HG03280 (cell line): ENCODE measurements at regions not wholly inside any gene's neighbourhood (a gene's known extent, or its start where the extent isn't known, plus 50 kb on each side); places are given as distances from the start of the nearest gene placed in this dataset.

Experiments
- ATAC-seq: cut with Tn5 transposase; IDR thresholded peaks from one replicate; pipeline ENCODE4 v1.9.1; 2021; ENCODE audit warnings: mild to moderate bottlenecking, moderate library complexity; ENCODE audit not compliant: unreplicated experiment

GRCh38 chr1:218525451-218526197 is 180.5 kb downstream of the TGFB2 start:
- no peak for ATAC-seq

GRCh38 chr1:218526198-218526580 is 181.1 kb downstream of the TGFB2 start:
- ATAC-seq: no peak

GRCh38 chr1:218527737-218528136 is 182.6 kb downstream of the TGFB2 start:
- ATAC-seq: no peak

- no peak for ATAC-seq
These were observed 184.6 kb downstream of the TGFB2 start for GRCh38 chr1:218529646-218530300.

- ATAC-seq: no peak
These were observed 186.8 kb downstream of the TGFB2 start for GRCh38 chr1:218531936-218532335.

GRCh38 chr1:218536296-218536986 is 191.3 kb downstream of the TGFB2 start:
- ATAC-seq: no peak

- ATAC-seq: no peak
These were observed 192.2 kb downstream of the TGFB2 start for GRCh38 chr1:218537122-218537913.

- no peak for ATAC-seq
These were observed 193.2 kb downstream of the TGFB2 start for GRCh38 chr1:218538341-218538740.

- no peak for ATAC-seq
These were observed 201.2 kb downstream of the TGFB2 start for GRCh38 chr1:218546314-218546713.

- no peak for ATAC-seq
These were observed 203.0 kb downstream of the TGFB2 start for GRCh38 chr1:218547957-218548730.

GRCh38 chr1:218548764-218549163 is 203.6 kb downstream of the TGFB2 start:
- no peak for ATAC-seq

GRCh38 chr1:218553197-218553596 is 208.1 kb downstream of the TGFB2 start:
- ATAC-seq: no peak

GRCh38 chr1:218556016-218556415 is 210.9 kb downstream of the TGFB2 start:
- no peak for ATAC-seq

GRCh38 chr1:218557731-218558130 is 212.6 kb downstream of the TGFB2 start:
- no peak for ATAC-seq

GRCh38 chr1:218558271-218558810 is 213.2 kb downstream of the TGFB2 start:
- no peak for ATAC-seq

- no peak for ATAC-seq
These were observed 220.2 kb downstream of the TGFB2 start for GRCh38 chr1:218565377-218565776.

GRCh38 chr1:218568962-218569550 is 223.9 kb downstream of the TGFB2 start:
- no peak for ATAC-seq

- no peak for ATAC-seq
These were observed 225.3 kb downstream of the TGFB2 start for GRCh38 chr1:218570456-218570855.

- ATAC-seq: no peak
These were observed 226.4 kb downstream of the TGFB2 start for GRCh38 chr1:218571491-218571890.

- ATAC-seq: no peak
These were observed 226.9 kb downstream of the TGFB2 start for GRCh38 chr1:218572050-218572449.
